ENCODE measurements at regions not wholly inside any gene's neighbourhood (a gene's known extent, or its start where the extent isn't known, plus 50 kb on each side); places are given as distances from the start of the nearest gene placed in this dataset.

DNA sequence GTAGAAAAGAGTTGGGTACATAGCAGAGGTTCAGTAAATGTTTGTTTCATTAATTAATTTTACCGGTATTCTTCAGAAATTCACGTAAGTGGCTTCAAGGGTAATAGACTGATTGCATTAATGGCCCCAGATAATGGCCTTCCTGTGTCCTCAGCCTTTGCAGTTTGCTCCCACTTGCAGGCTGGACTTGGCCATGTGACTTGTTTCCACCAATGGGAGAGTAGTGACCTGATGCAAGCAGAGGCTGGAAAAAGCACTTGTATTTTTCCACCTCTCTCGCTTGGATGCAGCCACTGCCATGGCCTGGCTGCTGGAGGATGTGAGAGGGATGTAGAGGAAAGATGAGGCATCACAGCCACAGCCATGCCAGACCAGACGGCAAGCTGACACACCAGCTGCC, 480.9 kb downstream of the CDK5RAP2 start:
- H3K4ac ChIP-seq (ENCODE audit: low read depth in 1 of 2, low read length in 2 of 2): no peak overlapping the region
- H3K36me3 ChIP-seq (ENCODE audit: control insufficient read depth in 1 of 2, insufficient read depth in 2 of 2, low read depth in 1 of 2, low read length in 2 of 2): no peaks in the 10 kb centered on the region

DNA sequence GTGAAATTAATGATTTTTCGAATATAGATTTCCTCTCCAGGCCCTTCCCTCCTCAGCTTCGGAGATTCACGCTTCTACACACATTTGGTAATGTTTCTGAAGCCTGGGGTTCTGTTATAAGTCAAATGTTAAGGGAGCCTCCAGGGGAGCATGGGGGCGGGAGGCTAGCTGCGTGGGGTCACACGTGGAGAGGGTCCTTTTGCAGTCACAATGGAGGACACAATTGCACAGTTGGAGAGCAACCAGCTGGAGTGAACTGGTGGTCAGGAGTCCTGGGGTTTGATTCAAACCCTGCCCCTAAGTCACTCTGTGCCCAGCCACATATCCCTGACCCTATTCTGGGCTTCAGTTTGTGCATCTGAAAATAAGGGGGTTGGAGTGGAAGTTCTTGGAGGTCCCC, 481.4 kb downstream of the CDK5RAP2 start:
- H3K14ac ChIP-seq (ENCODE audit: low read length in 2 of 2): no peak overlapping the region
- no peak overlapping the region for H2AFZ ChIP-seq (ENCODE audit: low read depth, low read length)
- WGBS: 63% methylated on average over 5 of the region's 6 CpGs
- H4K8ac ChIP-seq (ENCODE audit: low read length): no peak overlapping the region
- no peak overlapping the region for H3K23ac ChIP-seq (ENCODE audit: low read length in 2 of 2)
- no peak overlapping the region for H2BK5ac ChIP-seq (ENCODE audit: low read depth, low read length, poor library complexity, severe bottlenecking)
- no peak overlapping the region for H3K18ac ChIP-seq (ENCODE audit: low read depth in 1 of 2, low read length in 2 of 2)
- H3K79me1 ChIP-seq (replicated peaks; ENCODE audit: low read length, poor library complexity, severe bottlenecking): no peaks in the 10 kb centered on the region
- H3K27me3 ChIP-seq (ENCODE audit: control insufficient read depth in 1 of 2, insufficient read depth in 1 of 2, low read length in 2 of 2): no peaks in the 10 kb centered on the region
- no peak overlapping the region for H2BK15ac ChIP-seq (ENCODE audit: low read depth, poor library complexity, severe bottlenecking)
- H3K4me1 ChIP-seq (ENCODE audit: control insufficient read depth, insufficient read depth, low read depth, low read length): no peaks in the 10 kb centered on the region
- H2BK12ac ChIP-seq (ENCODE audit: low read length in 2 of 2): no peak overlapping the region
- H2AK5ac ChIP-seq (ENCODE audit: low read length, severe bottlenecking): no peak overlapping the region
- H3K4ac ChIP-seq (ENCODE audit: low read depth in 1 of 2, low read length in 2 of 2): no peak overlapping the region
- DNase-seq: no peak
- H3K9me3 ChIP-seq (ENCODE audit: control insufficient read depth, low read length): no peaks in the 10 kb centered on the region
- no peaks in the 10 kb centered on the region for H3K36me3 ChIP-seq (ENCODE audit: control insufficient read depth in 1 of 2, insufficient read depth in 2 of 2, low read depth in 1 of 2, low read length in 2 of 2)
- H3K27ac ChIP-seq (ENCODE audit: low read length, poor library complexity, severe bottlenecking): no peak overlapping the region
- no peak overlapping the region for H3K4me3 ChIP-seq (ENCODE audit: insufficient read depth in 1 of 2, low read depth in 1 of 2, low read length in 2 of 2)
- no peak overlapping the region for H3K9ac ChIP-seq (ENCODE audit: low read length)
- H2BK120ac ChIP-seq (ENCODE audit: low read depth, low read length): no peak overlapping the region
- H3K4me2 ChIP-seq (ENCODE audit: low read length, poor library complexity, severe bottlenecking): no peak overlapping the region
- no peak overlapping the region for H4K91ac ChIP-seq (ENCODE audit: low read length)

More for the DNA sequence above, 480.9 kb downstream of the CDK5RAP2 start:
- H2BK15ac ChIP-seq (ENCODE audit: low read depth, poor library complexity, severe bottlenecking): no peak overlapping the region
- H4K8ac ChIP-seq (ENCODE audit: low read length): no peak overlapping the region
- no peak overlapping the region for H2BK12ac ChIP-seq (ENCODE audit: low read length in 2 of 2)
- no peak overlapping the region for H2AFZ ChIP-seq (ENCODE audit: low read depth, low read length)
- H2BK120ac ChIP-seq (ENCODE audit: low read depth, low read length): no peak overlapping the region
- H3K14ac ChIP-seq (ENCODE audit: low read length in 2 of 2): no peak overlapping the region
- no peak overlapping the region for H3K23ac ChIP-seq (ENCODE audit: low read length in 2 of 2)
- no peak for DNase-seq
- no peak overlapping the region for H4K91ac ChIP-seq (ENCODE audit: low read length)
- 75% methylated on average over 4 of the region's 4 CpGs for WGBS
- H2BK5ac ChIP-seq (ENCODE audit: low read depth, low read length, poor library complexity, severe bottlenecking): no peak overlapping the region
- H3K4me1 ChIP-seq (ENCODE audit: control insufficient read depth, insufficient read depth, low read depth, low read length): no peaks in the 10 kb centered on the region
- no peaks in the 10 kb centered on the region for H3K27me3 ChIP-seq (ENCODE audit: control insufficient read depth in 1 of 2, insufficient read depth in 1 of 2, low read length in 2 of 2)
- no peaks in the 10 kb centered on the region for H3K9me3 ChIP-seq (ENCODE audit: control insufficient read depth, low read length)
- H2AK5ac ChIP-seq (ENCODE audit: low read length, severe bottlenecking): no peak overlapping the region
- no peak overlapping the region for H3K27ac ChIP-seq (ENCODE audit: low read length, poor library complexity, severe bottlenecking)
- no peak overlapping the region for H3K4me2 ChIP-seq (ENCODE audit: low read length, poor library complexity, severe bottlenecking)
- H3K4me3 ChIP-seq (ENCODE audit: insufficient read depth in 1 of 2, low read depth in 1 of 2, low read length in 2 of 2): no peak overlapping the region
- H3K18ac ChIP-seq (ENCODE audit: low read depth in 1 of 2, low read length in 2 of 2): no peak overlapping the region
- H3K79me1 ChIP-seq (replicated peaks; ENCODE audit: low read length, poor library complexity, severe bottlenecking): no peaks in the 10 kb centered on the region
- no peak overlapping the region for H3K9ac ChIP-seq (ENCODE audit: low read length)

DNA sequence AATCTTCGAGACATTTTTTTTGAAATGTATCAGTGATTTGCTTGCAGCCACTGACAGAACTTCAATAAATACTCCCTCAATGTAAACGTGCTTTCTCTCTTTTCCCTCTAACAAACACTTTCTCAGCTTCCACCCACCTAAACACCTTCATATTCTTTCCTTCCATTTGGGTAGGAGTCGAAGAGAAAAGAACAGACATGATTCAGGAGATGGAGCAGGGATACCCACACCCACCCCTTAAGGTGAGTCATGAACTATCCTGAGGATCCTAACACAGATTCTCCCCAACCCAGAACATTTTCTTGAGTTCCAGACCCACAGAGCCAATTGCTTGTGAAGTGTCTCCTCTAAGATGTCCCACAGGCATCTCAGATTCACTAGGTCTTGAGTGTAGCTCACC, 488.8 kb downstream of the CDK5RAP2 start:
- Histone ChIP-seq H3K27ac (ENCODE audit: low read length, poor library complexity, severe bottlenecking) (no peak overlapping the region), H2BK12ac (ENCODE audit: low read length in 2 of 2) (no peak overlapping the region), H3K36me3 (ENCODE audit: control insufficient read depth in 1 of 2, insufficient read depth in 2 of 2, low read depth in 1 of 2, low read length in 2 of 2) (no peaks in the 10 kb centered on the region), H2BK5ac (ENCODE audit: low read depth, low read length, poor library complexity, severe bottlenecking) (no peak overlapping the region), H3K23ac (ENCODE audit: low read length in 2 of 2) (no peak overlapping the region), H3K9ac (ENCODE audit: low read length) (no peak overlapping the region), H2BK120ac (ENCODE audit: low read depth, low read length) (no peak overlapping the region), H3K4ac (ENCODE audit: low read depth in 1 of 2, low read length in 2 of 2) (no peak overlapping the region), H3K14ac (ENCODE audit: low read length in 2 of 2) (no peak overlapping the region), H3K27me3 (ENCODE audit: control insufficient read depth in 1 of 2, insufficient read depth in 1 of 2, low read length in 2 of 2) (no peaks in the 10 kb centered on the region), H3K9me3 (ENCODE audit: control insufficient read depth, low read length) (peaks cover under 1% of the 10 kb centered on the region), H3K4me3 (ENCODE audit: insufficient read depth in 1 of 2, low read depth in 1 of 2, low read length in 2 of 2) (no peak overlapping the region), H3K4me1 (ENCODE audit: control insufficient read depth, insufficient read depth, low read depth, low read length) (no peaks in the 10 kb centered on the region), H2AK5ac (ENCODE audit: low read length, severe bottlenecking) (no peak overlapping the region), H3K18ac (ENCODE audit: low read depth in 1 of 2, low read length in 2 of 2) (no peak overlapping the region), H3K4me2 (ENCODE audit: low read length, poor library complexity, severe bottlenecking) (no peak overlapping the region), H4K91ac (ENCODE audit: low read length) (no peak overlapping the region), H3K79me1 (replicated peaks; ENCODE audit: low read length, poor library complexity, severe bottlenecking) (no peaks in the 10 kb centered on the region), H2BK15ac (ENCODE audit: low read depth, poor library complexity, severe bottlenecking) (no peak overlapping the region), H4K8ac (ENCODE audit: low read length) (no peak overlapping the region), H2AFZ (ENCODE audit: low read depth, low read length) (no peak overlapping the region)
- no peak for DNase-seq
- WGBS: 34% methylated on average over 3 of the region's 3 CpGs

DNA sequence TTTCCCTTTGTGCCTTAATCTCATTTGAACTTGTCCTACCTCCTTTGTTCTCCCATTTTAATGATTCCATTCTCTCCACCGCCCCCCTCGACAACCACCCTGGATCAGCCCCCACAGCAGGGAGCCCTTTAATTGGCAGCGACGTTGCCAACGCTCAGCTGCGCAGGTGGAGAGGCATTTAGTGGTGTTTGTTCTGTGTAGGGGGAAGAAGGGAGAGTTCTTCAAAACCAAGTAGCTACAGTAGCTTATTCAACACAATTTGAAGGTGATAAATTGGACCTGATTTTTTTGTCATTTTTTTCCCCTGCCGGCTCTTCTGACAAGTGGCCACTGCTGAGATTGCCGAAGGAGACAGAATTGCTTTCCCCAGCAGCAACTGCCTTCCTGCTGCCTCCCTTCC, 499.1 kb downstream of the CDK5RAP2 start:
- Histone ChIP-seq H2BK12ac (ENCODE audit: low read length in 2 of 2) (no peak overlapping the region), H2BK5ac (ENCODE audit: low read depth, low read length, poor library complexity, severe bottlenecking) (no peak overlapping the region), H3K36me3 (ENCODE audit: control insufficient read depth in 1 of 2, insufficient read depth in 2 of 2, low read depth in 1 of 2, low read length in 2 of 2) (no peaks in the 10 kb centered on the region), H3K4me1 (ENCODE audit: control insufficient read depth, insufficient read depth, low read depth, low read length) (no peaks in the 10 kb centered on the region), H2AK5ac (ENCODE audit: low read length, severe bottlenecking) (no peak overlapping the region), H3K9ac (ENCODE audit: low read length) (no peak overlapping the region), H3K27ac (ENCODE audit: low read length, poor library complexity, severe bottlenecking) (no peak overlapping the region), H3K27me3 (ENCODE audit: control insufficient read depth in 1 of 2, insufficient read depth in 1 of 2, low read length in 2 of 2) (peaks cover 0 to 7% of the 10 kb centered on the region in 2 experiments), H4K91ac (ENCODE audit: low read length) (no peak overlapping the region), H3K18ac (ENCODE audit: low read depth in 1 of 2, low read length in 2 of 2) (no peak overlapping the region), H3K14ac (ENCODE audit: low read length in 2 of 2) (no peak overlapping the region), H3K4me3 (ENCODE audit: insufficient read depth in 1 of 2, low read depth in 1 of 2, low read length in 2 of 2) (no peak overlapping the region), H3K79me1 (replicated peaks; ENCODE audit: low read length, poor library complexity, severe bottlenecking) (no peaks in the 10 kb centered on the region), H2BK15ac (ENCODE audit: low read depth, poor library complexity, severe bottlenecking) (no peak overlapping the region), H3K23ac (ENCODE audit: low read length in 2 of 2) (no peak overlapping the region), H2BK120ac (ENCODE audit: low read depth, low read length) (no peak overlapping the region), H3K9me3 (ENCODE audit: control insufficient read depth, low read length) (peaks cover 11% of the 10 kb centered on the region), H4K8ac (ENCODE audit: low read length) (no peak overlapping the region), H3K4ac (ENCODE audit: low read depth in 1 of 2, low read length in 2 of 2) (no peak overlapping the region), H2AFZ (ENCODE audit: low read depth, low read length) (no peak overlapping the region), H3K4me2 (ENCODE audit: low read length, poor library complexity, severe bottlenecking) (no peak overlapping the region)
- no peak for DNase-seq
- 87% methylated on average over 2 of the region's 8 CpGs for WGBS

Data from mesenchymal stem cell (in vitro differentiated cells and primary cell).